ENCODE measurements at regions not wholly inside any gene's neighbourhood (a gene's known extent, or its start where the extent isn't known, plus 50 kb on each side); places are given as distances from the start of the nearest gene placed in this dataset.

GRCh38 chr14:28151926-28152325 lies 614.7 kb upstream of the FOXG1 start:
- intact Hi-C loops (cut with DNase I, micrococcal nuclease), result no loop called here
- Histone ChIP-seq H3K4me1 (ENCODE audit: low read depth) (no peaks in the 10 kb centered on the region), H3K9me3 (no peaks in the 10 kb centered on the region), H3K4me3 (no peak overlapping the region), H3K36me3 (ENCODE audit: low read depth) (no peaks in the 10 kb centered on the region)
- ATAC-seq, result no peak
- TF ChIP-seq CTCF (IDR thresholded peaks at IDR 0.05), result no peak
- no peak for DNase-seq

- Histone ChIP-seq H3K4me1 (ENCODE audit: low read depth) (no peaks in the 10 kb centered on the region), H3K36me3 (ENCODE audit: low read depth) (no peaks in the 10 kb centered on the region), H3K9me3 (no peaks in the 10 kb centered on the region), H3K4me3 (no peak overlapping the region)
- no peak for TF ChIP-seq CTCF (IDR thresholded peaks at IDR 0.05)
- DNase-seq (no peak), ATAC-seq (no peak)
- intact Hi-C loops (cut with DNase I, micrococcal nuclease), result no loop called here
Measured at GRCh38 chr14:28152453-28153044, 614.0 kb upstream of the FOXG1 start.

GRCh38 chr14:28157289-28157869 lies 609.2 kb upstream of the FOXG1 start:
- no peak for TF ChIP-seq CTCF (IDR thresholded peaks at IDR 0.05)
- intact Hi-C loops (cut with DNase I, micrococcal nuclease), result no loop called here

GRCh38 chr14:28157887-28158791 lies 608.4 kb upstream of the FOXG1 start:
- intact Hi-C loops (cut with DNase I, micrococcal nuclease), result no loop called here
- no peaks in the 10 kb centered on the region for H3K36me3 ChIP-seq (ENCODE audit: low read depth)
- no peak for ATAC-seq
- TF ChIP-seq CTCF (IDR thresholded peaks at IDR 0.05), result no peak
- H3K4me3 ChIP-seq, result no peak overlapping the region
- DNase-seq, result no peak
- H3K9me3 ChIP-seq, result no peaks in the 10 kb centered on the region
- H3K4me1 ChIP-seq (ENCODE audit: low read depth), result no peaks in the 10 kb centered on the region

More at GRCh38 chr14:28157289-28157869, 609.2 kb upstream of the FOXG1 start:
- ATAC-seq (no peak), DNase-seq (peak in 1 of 3 donors; percentile 37)
- no peaks in the 10 kb centered on the region for H3K9me3 ChIP-seq
- no peak overlapping the region for H3K4me3 ChIP-seq
- H3K4me1 ChIP-seq (ENCODE audit: low read depth), result no peaks in the 10 kb centered on the region
- H3K36me3 ChIP-seq (ENCODE audit: low read depth), result no peaks in the 10 kb centered on the region

- no peaks in the 10 kb centered on the region for H3K36me3 ChIP-seq (ENCODE audit: low read depth)
- no peak for TF ChIP-seq CTCF (IDR thresholded peaks at IDR 0.05)
- no peaks in the 10 kb centered on the region for H3K9me3 ChIP-seq
- DNase-seq (no peak), ATAC-seq (no peak)
- intact Hi-C loops (cut with DNase I, micrococcal nuclease), result no loop called here
- H3K4me3 ChIP-seq, result no peak overlapping the region
- no peaks in the 10 kb centered on the region for H3K4me1 ChIP-seq (ENCODE audit: low read depth)
Measured at GRCh38 chr14:28161040-28161439, 605.5 kb upstream of the FOXG1 start.
